Ovary (tissue), 3 donors: ENCODE measurements at regions not wholly inside any gene's neighbourhood (a gene's known extent, or its start where the extent isn't known, plus 50 kb on each side); places are given as distances from the start of the nearest gene placed in this dataset.

Experiments used
- CTCF ChIP-seq, 3 donors: fragments of 450-650 bp in 2 of 3; fragments of 200-600 bp in 1 of 3; IDR thresholded peaks; one replicate each; pipeline versions ENCODE4 v1.5.1 to v1.8.0; 2016 to 2022; ENCODE audit warnings: antibody characterized with exemption in 3 of 3, mild to moderate bottlenecking in 1 of 3
- POLR2A ChIP-seq: fragments of 450-650 bp; IDR thresholded peaks from one replicate; pipeline ENCODE4 v1.6.1; 2017; ENCODE audit warnings: antibody characterized with exemption, mild to moderate bottlenecking, moderate library complexity
- donor health status: DM: no; HTN: no; CAD: no.

GRCh38 chr16:66245868-66246267 lies 120.6 kb upstream of the CDH5 start:
- TF ChIP-seq CTCF (IDR thresholded peaks at IDR 0.05) (no peak), POLR2A (no peak)
